ENCODE measurements at regions not wholly inside any gene's neighbourhood (a gene's known extent, or its start where the extent isn't known, plus 50 kb on each side); places are given as distances from the start of the nearest gene placed in this dataset.

DNA sequence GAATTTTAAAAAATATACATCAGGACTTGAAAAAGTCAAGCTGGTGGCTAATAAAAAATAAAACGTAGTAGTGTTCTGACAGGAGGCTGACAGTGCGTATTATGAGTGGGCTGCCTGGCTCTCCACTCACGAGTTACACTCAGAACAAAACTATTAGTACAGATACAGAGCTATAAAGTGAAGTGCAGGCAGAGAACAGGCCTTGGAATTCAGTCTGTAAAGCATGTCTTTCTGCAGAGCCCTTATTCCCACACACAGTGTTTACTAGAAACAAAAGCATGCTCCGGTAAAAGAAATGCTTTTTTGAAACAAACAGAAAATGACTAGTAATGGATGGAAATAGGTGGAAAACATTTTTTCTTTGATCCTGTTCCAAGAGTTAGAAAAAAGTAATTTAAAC, 334.7 kb downstream of the DIRAS2 start:
- Histone ChIP-seq H3K27ac (no peak overlapping the region), H3K9me3 (no peaks in the 10 kb centered on the region), H3K36me3 (ENCODE audit: low read depth, missing control alignments) (no peaks in the 10 kb centered on the region), H3K4me3 (no peak overlapping the region), H3K4me1 (no peaks in the 10 kb centered on the region), H3K27me3 (no peaks in the 10 kb centered on the region)
- intact Hi-C loops (cut with DNase I; ENCODE audit: low total_unique reads), result no loop called here
- WGBS, 2 donors, result 64 to 66% methylated on average over 4 of the region's 4 CpGs
- no peak for DNase-seq
- TF ChIP-seq POLR2A (IDR thresholded peaks at IDR 0.05), result no peak
- TF ChIP-seq, protein P1, sequence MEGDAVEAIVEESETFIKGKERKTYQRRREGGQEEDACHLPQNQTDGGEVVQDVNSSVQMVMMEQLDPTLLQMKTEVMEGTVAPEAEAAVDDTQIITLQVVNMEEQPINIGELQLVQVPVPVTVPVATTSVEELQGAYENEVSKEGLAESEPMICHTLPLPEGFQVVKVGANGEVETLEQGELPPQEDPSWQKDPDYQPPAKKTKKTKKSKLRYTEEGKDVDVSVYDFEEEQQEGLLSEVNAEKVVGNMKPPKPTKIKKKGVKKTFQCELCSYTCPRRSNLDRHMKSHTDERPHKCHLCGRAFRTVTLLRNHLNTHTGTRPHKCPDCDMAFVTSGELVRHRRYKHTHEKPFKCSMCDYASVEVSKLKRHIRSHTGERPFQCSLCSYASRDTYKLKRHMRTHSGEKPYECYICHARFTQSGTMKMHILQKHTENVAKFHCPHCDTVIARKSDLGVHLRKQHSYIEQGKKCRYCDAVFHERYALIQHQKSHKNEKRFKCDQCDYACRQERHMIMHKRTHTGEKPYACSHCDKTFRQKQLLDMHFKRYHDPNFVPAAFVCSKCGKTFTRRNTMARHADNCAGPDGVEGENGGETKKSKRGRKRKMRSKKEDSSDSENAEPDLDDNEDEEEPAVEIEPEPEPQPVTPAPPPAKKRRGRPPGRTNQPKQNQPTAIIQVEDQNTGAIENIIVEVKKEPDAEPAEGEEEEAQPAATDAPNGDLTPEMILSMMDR (IDR thresholded peaks at IDR 0.05), result no peak

DNA sequence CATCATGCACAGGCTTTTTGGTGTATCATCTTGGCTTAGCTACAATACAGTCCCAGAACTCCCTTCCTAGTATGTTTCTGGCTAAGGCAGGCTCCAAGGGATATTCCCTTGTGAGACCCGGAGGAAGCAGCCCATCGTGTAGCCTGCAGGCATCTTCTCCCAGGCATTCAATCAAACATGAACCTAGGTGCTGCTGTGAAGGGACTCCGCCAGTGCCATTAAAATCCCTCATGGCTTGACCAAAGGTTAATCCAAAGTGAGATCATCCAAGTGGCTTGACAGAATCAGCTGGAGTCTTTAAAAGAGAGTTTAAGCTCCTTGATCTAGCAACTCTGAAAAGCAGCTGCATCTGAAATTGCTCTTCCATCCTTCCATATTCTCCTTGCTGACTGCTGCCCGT, 333.9 kb downstream of the DIRAS2 start:
- Histone ChIP-seq H3K27me3 (no peaks in the 10 kb centered on the region), H3K27ac (no peak overlapping the region), H3K9me3 (no peaks in the 10 kb centered on the region), H3K36me3 (ENCODE audit: low read depth, missing control alignments) (no peaks in the 10 kb centered on the region), H3K4me1 (no peaks in the 10 kb centered on the region), H3K4me3 (no peak overlapping the region)
- 77 to 78% methylated on average over 4 of the region's 4 CpGs for WGBS, 2 donors
- TF ChIP-seq POLR2A (IDR thresholded peaks at IDR 0.05), result no peak
- TF ChIP-seq, protein P1 (IDR thresholded peaks at IDR 0.05), result no peak
- DNase-seq, result no peak
- intact Hi-C loops (cut with DNase I; ENCODE audit: low total_unique reads), result no loop called here

DNA sequence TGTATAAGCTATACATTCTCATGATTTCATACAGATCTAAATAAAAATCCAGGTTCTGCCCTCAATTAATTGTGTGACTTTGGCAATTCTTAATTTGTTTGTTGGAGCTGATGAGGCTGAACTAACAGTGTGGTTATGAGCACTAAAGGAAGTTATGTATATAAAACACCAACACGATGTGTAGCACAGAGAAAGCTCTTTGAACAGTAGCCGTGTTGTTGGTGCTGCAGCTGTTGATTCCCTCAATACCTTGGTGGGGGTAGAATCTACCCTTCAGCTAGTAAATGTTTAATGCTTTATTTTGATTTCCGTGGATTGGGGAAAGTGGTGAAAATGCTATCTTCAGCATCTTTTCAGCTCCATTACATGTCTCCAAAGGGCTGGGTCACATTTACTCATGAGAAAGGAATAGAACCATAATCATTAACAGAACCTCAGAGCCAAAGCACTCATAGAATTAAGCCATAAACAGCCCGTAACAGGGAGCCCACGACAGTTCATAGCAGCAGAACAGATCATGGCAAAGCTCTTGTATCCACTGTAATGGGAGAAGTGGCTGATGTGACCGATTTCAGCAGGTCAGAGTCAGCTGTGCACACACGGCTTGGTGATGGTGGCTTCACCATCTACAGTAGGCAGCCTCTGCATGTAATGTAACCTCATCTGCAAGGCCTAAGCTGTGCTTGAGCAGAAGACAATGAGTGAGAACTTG, 332.7 kb downstream of the DIRAS2 start:
- H3K4me3 ChIP-seq, result no peak overlapping the region
- no peak for TF ChIP-seq POLR2A (IDR thresholded peaks at IDR 0.05)
- TF ChIP-seq, protein P1 (IDR thresholded peaks at IDR 0.05), result no peak
- 86 to 96% methylated on average over 7 of the region's 7 CpGs for WGBS, 2 donors
- no peaks in the 10 kb centered on the region for H3K4me1 ChIP-seq
- H3K27ac ChIP-seq, result no peak overlapping the region
- H3K36me3 ChIP-seq (ENCODE audit: low read depth, missing control alignments), result no peaks in the 10 kb centered on the region
- DNase-seq, result no peak
- no peaks in the 10 kb centered on the region for H3K9me3 ChIP-seq
- intact Hi-C loops (cut with DNase I; ENCODE audit: low total_unique reads), result no loop called here
- H3K27me3 ChIP-seq, result no peaks in the 10 kb centered on the region

GRCh38 chr9:90310521-90310876, 332.1 kb downstream of the DIRAS2 start:
- Histone ChIP-seq H3K36me3 (ENCODE audit: low read depth, missing control alignments) (no peaks in the 10 kb centered on the region), H3K27ac (no peak overlapping the region), H3K4me1 (no peaks in the 10 kb centered on the region), H3K27me3 (no peaks in the 10 kb centered on the region), H3K4me3 (no peak overlapping the region), H3K9me3 (no peaks in the 10 kb centered on the region)
- TF ChIP-seq POLR2A (IDR thresholded peaks at IDR 0.05), result no peak
- intact Hi-C loops (cut with DNase I; ENCODE audit: low total_unique reads), result no loop called here
- WGBS, 2 donors, result 93 to 100% methylated on average over 1 of the region's 1 CpG
- DNase-seq, result no peak

DNA sequence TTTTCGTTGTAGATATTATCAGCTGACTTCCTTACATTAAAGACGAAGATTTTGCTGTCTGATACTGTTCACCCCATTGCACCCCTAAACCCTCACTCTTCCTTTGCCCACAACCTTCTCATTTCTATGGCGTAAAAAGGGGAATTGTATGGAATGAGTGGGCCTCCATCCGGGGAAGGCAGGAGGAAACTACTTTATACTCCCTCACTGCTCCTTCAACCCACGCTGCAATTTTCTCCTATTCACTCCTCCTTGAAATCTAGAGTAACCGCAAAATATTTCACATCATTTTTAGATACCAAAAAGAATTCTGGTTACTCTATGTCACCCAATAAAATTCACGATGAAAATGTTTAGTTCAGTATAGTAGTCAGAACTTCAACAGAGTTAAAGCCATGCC, 330.8 kb downstream of the DIRAS2 start:
- no peak for DNase-seq
- Histone ChIP-seq H3K4me1 (no peaks in the 10 kb centered on the region), H3K9me3 (no peaks in the 10 kb centered on the region), H3K4me3 (no peak overlapping the region), H3K27me3 (no peaks in the 10 kb centered on the region), H3K36me3 (ENCODE audit: low read depth, missing control alignments) (no peaks in the 10 kb centered on the region), H3K27ac (no peak overlapping the region)
- WGBS, 2 donors, result 86 to 88% methylated on average over 7 of the region's 7 CpGs
- no peak for TF ChIP-seq POLR2A (IDR thresholded peaks at IDR 0.05)
- TF ChIP-seq, protein P1 (IDR thresholded peaks at IDR 0.05), result no peak
- intact Hi-C loops (cut with DNase I; ENCODE audit: low total_unique reads), result no loop called here

Measured in testis (tissue), 2 donors.